HG03354 (cell line): ENCODE measurements at regions not wholly inside any gene's neighbourhood (a gene's known extent, or its start where the extent isn't known, plus 50 kb on each side); places are given as distances from the start of the nearest gene placed in this dataset.
"Not testable (repeated sequence)": the region's sequence is repeated elsewhere in the genome, so short reads cannot be mapped to it uniquely, and the experiment has no call there.

Source experiments
- ATAC-seq: cut with Tn5 transposase; IDR thresholded peaks from one replicate; pipeline ENCODE4 v1.9.1; 2021; ENCODE audit warnings: mild to moderate bottlenecking; ENCODE audit not compliant: unreplicated experiment, poor library complexity, severe bottlenecking

DNA sequence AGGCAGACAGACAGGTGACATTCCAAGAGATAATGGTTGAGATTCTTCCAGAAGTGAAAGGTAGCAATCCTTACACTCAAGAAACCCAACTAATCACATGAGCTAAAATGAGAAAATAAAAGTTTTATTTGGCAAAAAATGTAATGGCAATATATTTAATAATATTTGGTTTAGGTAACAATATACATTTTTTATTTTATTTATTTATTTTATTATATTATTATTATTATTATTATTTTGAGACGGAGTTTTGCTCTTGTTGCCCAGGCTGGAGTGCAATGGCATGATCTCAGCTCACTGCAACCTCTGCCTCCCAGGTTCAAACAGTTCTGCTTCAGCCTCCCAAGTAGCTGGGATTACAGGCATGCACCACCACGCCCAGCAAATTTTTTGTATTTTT is 74.6 kb upstream of the TET2 start:
- ATAC-seq = not testable (repeated sequence)

DNA sequence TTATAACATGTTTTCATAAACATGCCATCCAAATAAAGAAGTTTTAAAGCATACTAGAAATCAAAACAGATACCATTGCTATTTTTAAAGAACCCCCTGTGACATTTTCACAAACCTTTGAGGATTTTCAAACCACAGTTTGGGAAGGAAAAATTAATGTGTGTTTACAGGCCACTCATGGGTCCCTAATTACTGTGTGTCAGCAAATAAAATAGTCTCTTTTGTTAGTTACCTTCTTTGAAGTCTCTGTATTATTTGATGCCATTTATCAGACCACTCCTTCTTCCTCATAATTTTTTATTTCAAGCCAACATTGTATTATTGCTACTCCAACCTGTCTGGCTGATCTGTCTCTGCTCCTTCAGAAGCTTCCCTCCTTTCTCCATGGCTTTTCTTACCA is 72.6 kb upstream of the TET2 start:
- ATAC-seq = no peak

DNA sequence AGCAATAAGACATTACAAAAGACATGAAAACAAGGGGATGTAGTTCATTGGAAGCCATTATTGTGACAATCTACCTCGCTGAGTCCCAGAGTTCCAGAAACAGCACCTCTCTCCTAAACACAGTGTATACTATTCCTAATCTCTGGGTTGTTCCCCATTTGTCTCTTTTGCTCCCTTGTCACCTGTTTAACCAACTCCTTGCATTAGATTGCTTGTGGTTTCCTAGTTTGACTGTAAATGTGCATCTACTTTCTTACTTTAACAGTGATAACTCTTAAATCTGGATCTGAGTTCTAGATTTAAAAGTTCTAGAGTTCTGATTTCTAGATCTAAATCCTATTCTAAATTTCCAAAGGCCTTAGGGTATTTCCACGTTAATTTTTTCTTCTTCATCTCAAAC is 71.6 kb upstream of the TET2 start:
- ATAC-seq = no peak

DNA sequence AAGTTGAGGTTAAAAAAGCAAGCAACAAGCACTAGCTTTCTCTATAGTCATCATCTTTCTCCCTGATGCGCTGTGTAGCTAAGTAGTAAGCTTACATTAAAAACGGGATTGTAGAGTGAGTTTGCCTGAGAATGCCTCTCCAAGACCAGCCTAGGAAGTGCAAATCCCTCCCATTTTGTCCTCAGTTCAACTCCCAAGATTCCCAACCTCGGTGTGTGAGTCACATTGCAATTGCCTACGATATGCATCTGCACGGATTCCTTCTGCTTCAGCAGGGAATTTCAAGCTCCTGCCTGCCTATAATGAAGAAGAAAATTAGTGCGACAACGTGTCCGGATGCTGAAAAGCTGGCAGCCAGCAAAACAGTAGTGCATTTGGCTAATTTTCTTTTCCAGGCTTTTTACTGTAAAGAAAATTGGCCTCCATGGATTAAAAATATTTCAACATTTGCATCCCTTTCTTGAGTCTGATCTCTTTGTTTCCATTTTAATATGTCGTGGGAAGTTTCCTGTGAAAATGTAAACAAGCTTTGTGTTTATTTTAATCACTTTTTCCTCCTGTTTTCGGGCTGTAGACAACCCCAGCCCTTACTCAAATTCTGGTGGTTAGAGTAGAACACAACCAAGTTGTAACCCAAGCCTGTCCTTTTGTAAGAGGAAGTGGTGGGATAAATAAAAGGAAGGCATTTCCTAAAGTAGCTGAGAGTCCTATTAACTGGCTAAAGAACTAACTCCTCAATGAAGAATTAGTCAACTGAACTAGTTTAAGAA is 58.4 kb upstream of the TET2 start:
- no peak for ATAC-seq

DNA sequence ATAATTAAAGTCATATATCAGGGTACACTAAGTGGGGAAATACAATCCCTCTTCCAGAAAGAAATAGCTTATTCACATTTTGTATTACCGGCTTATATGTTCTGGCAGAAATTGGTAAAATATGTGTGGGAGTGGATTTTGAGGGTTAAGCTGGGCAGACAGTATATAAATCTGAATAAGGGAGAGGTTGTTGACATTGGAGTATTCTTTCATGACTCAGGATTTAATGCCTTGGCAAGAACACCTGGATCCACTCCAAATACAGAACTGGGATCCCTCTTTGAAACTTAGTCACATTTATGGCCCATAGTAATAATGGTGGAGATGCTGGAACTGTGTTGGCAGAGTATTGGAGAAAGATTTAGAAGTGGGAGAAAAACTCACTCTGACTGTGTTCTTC is 54.3 kb upstream of the TET2 start:
- ATAC-seq = no peak

DNA sequence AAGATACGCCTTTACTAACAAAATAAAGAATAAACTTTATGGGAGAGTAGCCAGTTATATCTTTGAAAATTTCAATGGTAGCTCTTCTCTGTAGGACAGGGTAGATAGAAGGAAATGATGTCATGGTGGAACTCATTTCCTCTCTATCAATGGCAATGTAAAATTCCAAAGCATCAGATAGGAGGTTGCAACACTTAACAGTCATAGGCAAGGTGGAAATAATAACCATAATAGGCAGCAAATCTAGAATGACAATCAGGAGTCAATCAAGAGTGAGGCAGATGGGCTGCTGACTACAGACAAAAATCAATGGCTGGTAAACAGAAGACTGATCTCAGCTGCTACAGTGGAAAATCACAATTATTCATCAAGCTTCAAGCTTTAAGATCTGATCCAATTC is 53.9 kb upstream of the TET2 start:
- ATAC-seq = no peak

DNA sequence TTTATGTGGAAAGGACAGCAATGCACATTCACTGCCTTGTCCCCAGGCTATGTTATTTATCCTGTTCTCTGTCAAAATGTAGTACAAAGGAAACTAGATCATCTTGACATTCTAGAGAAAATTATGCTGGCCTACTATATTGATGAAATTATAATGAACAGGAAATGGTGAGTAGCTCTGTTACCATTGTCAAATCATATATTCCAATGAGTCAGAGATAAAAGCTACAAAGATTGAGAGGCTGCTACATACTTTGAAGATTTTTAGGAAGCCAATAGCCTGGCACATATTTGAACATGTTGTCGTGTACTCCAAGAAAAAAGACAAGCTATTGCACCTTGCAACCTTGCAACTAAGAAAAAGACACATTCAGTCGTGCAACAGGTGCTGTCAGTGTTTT is 52.7 kb upstream of the TET2 start:
- ATAC-seq = no peak
